Ascending aorta (tissue), 2 donors: ENCODE measurements at regions not wholly inside any gene's neighbourhood (a gene's known extent, or its start where the extent isn't known, plus 50 kb on each side); places are given as distances from the start of the nearest gene placed in this dataset.

Experiments
- DNase-seq, 2 donors: peaks; one replicate each; pipeline ENCODE4 v3.0.0-alpha.2; 2019; ENCODE audit warnings: low spot score in 2 of 2
- H3K27ac ChIP-seq, 2 donors: fragments of 200-600 bp; sonication (generic); one replicate each; pipeline ENCODE4 v1.5.1; 2016 to 2017; ENCODE audit warnings: mild to moderate bottlenecking in 1 of 2
- H3K27me3 ChIP-seq: fragments of 200-600 bp; sonication (generic); one replicate; pipeline ENCODE4 v1.5.1; 2017
- H3K36me3 ChIP-seq, 2 donors: fragments of 200-600 bp; sonication (generic); one replicate each; pipeline ENCODE4 v1.5.1; 2016
- H3K4me1 ChIP-seq, 2 donors: fragments of 200-600 bp; sonication (generic); one replicate each; pipeline ENCODE4 v1.5.1; 2016 to 2017; ENCODE audit warnings: mild to moderate bottlenecking in 1 of 2
- H3K4me3 ChIP-seq, 2 donors: fragments of 200-600 bp; sonication (generic); one replicate each; pipeline ENCODE4 v1.5.1; 2016 to 2017; ENCODE audit warnings: mild to moderate bottlenecking in 1 of 2
- H3K9me3 ChIP-seq, 2 donors: fragments of 200-600 bp; sonication (generic); one replicate each; pipeline ENCODE4 v1.5.1; 2016
- CTCF ChIP-seq, 3 experiments: fragments of 200-600 bp in 2 of 3; fragments of 450-650 bp in 1 of 3; sonication (generic) in 2 of 3; IDR thresholded peaks; one replicate each; pipeline ENCODE4 v1.5.1; 2016 to 2019; ENCODE audit warnings: antibody characterized with exemption in 3 of 3, mild to moderate bottlenecking in 1 of 3, moderate library complexity in 1 of 3
- intact Hi-C: fragments of 100-400 bp; cut with DNase I; formaldehyde crosslinking; loops from one replicate; pipeline ENCODE4 v1.15.1; 2023

GRCh38 chr6:43983632-43984031 lies 143.6 kb downstream of the MRPL14 start:
- H3K27me3 ChIP-seq, result no peaks in the 10 kb centered on the region
- no peaks in the 10 kb centered on the region for H3K4me1 ChIP-seq
- H3K4me3 ChIP-seq, result no peak overlapping the region
- intact Hi-C loops, result no loop called here
- DNase-seq, result peak in 1 of 2 donors; percentile 35
- TF ChIP-seq CTCF (IDR thresholded peaks at IDR 0.05), result no peak
- no peak overlapping the region for H3K27ac ChIP-seq
- no peaks in the 10 kb centered on the region for H3K36me3 ChIP-seq
- no peaks in the 10 kb centered on the region for H3K9me3 ChIP-seq

GRCh38 chr6:43983191-43983590 lies 144.1 kb downstream of the MRPL14 start:
- intact Hi-C loops, result no loop called here
- Histone ChIP-seq H3K4me3 (no peak overlapping the region), H3K9me3 (no peaks in the 10 kb centered on the region), H3K4me1 (no peaks in the 10 kb centered on the region), H3K36me3 (no peaks in the 10 kb centered on the region), H3K27me3 (no peaks in the 10 kb centered on the region), H3K27ac (no peak overlapping the region)
- TF ChIP-seq CTCF (IDR thresholded peaks at IDR 0.05), result no peak
- no peak for DNase-seq

- TF ChIP-seq CTCF (IDR thresholded peaks at IDR 0.05), result no peak
- intact Hi-C loops, result no loop called here
- Histone ChIP-seq H3K27me3 (no peaks in the 10 kb centered on the region), H3K9me3 (no peaks in the 10 kb centered on the region), H3K4me1 (no peaks in the 10 kb centered on the region), H3K4me3 (no peak overlapping the region), H3K36me3 (no peaks in the 10 kb centered on the region), H3K27ac (no peak overlapping the region)
- DNase-seq, result no peak
These were observed 145.1 kb downstream of the MRPL14 start for GRCh38 chr6:43982084-43982625.

- peak in 1 of 2 donors; percentile 44 for DNase-seq
- H3K9me3 ChIP-seq, result no peaks in the 10 kb centered on the region
These were observed 145.8 kb downstream of the MRPL14 start for GRCh38 chr6:43981363-43981990.

GRCh38 chr6:43980004-43980795 lies 147.1 kb downstream of the MRPL14 start:
- H3K9me3 ChIP-seq, result no peaks in the 10 kb centered on the region
- TF ChIP-seq CTCF (IDR thresholded peaks at IDR 0.05), result no peak
- no peaks in the 10 kb centered on the region for H3K27me3 ChIP-seq
- H3K27ac ChIP-seq, result no peak overlapping the region
- no peaks in the 10 kb centered on the region for H3K4me1 ChIP-seq
- H3K36me3 ChIP-seq, result no peaks in the 10 kb centered on the region
- intact Hi-C loops, result no loop called here
- DNase-seq, result no peak
- H3K4me3 ChIP-seq, result no peak overlapping the region

More at GRCh38 chr6:43981363-43981990, 145.8 kb downstream of the MRPL14 start:
- Histone ChIP-seq H3K27me3 (no peaks in the 10 kb centered on the region), H3K4me3 (no peak overlapping the region), H3K4me1 (no peaks in the 10 kb centered on the region), H3K27ac (no peak overlapping the region), H3K36me3 (no peaks in the 10 kb centered on the region)
- no peak for TF ChIP-seq CTCF (IDR thresholded peaks at IDR 0.05)
- intact Hi-C loops, result no loop called here
